Osteocyte (in vitro differentiated cells): ENCODE measurements at regions not wholly inside any gene's neighbourhood (a gene's known extent, or its start where the extent isn't known, plus 50 kb on each side); places are given as distances from the start of the nearest gene placed in this dataset.

Experiments used
- DNase-seq: peaks from one replicate; pipeline ENCODE4 v3.0.0; 2021; ENCODE audit warnings: mixed read lengths; ENCODE audit not compliant: unreplicated experiment; ENCODE audit errors: extremely low spot score
- H3K27ac Mint-ChIP-seq: one replicate; pipeline ENCODE4 v1.8.0; 2021; ENCODE audit warnings: mild to moderate bottlenecking, mixed read lengths; ENCODE audit not compliant: unreplicated experiment
- H3K27me3 Mint-ChIP-seq: one replicate; pipeline ENCODE4 v1.8.0; 2021; ENCODE audit warnings: mixed read lengths; ENCODE audit not compliant: unreplicated experiment
- H3K36me3 Mint-ChIP-seq: one replicate; pipeline ENCODE4 v1.8.0; 2021; ENCODE audit warnings: mixed read lengths; ENCODE audit not compliant: unreplicated experiment
- H3K4me1 Mint-ChIP-seq: one replicate; pipeline ENCODE4 v1.8.0; 2021; ENCODE audit warnings: mixed read lengths; ENCODE audit not compliant: unreplicated experiment
- H3K4me3 Mint-ChIP-seq: one replicate; pipeline ENCODE4 v1.8.0; 2021; ENCODE audit warnings: mild to moderate bottlenecking, moderate library complexity, mixed read lengths; ENCODE audit not compliant: unreplicated experiment
- H3K9me3 Mint-ChIP-seq: one replicate; pipeline ENCODE4 v1.8.0; 2021; ENCODE audit warnings: mixed read lengths; ENCODE audit not compliant: unreplicated experiment
- TF ChIP-seq, protein P1 (sequence below): fragments of 200-600 bp; sonication (generic); IDR thresholded peaks from 2 replicates; pipeline ENCODE4 v1.5.0; 2021; ENCODE audit warnings: antibody characterized with exemption, mild to moderate bottlenecking, moderate library complexity

DNA sequence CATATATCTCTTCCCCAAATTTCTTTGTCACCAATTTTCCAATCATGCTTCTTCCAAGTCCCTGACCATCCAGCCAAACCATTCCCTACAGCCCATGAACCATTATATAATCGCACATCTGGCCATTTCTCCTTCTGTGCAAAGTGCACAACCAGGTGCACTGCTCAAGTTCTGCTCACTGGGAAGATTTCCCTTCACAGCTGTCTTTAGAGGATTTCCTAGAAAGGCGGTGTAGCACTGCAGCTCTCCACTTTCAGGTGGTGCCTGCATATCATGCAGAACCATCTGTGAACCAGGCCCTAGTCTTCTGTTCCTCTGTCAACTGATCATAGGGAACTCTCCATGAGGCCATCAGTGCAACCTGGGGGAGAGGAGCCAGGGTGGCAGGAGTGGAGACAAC lies 95.0 kb upstream of the CABCOCO1 start:
- H3K9me3 Mint-ChIP-seq = peaks cover 23% of the 10 kb centered on the region
- H3K4me1 Mint-ChIP-seq = no peaks in the 10 kb centered on the region

DNA sequence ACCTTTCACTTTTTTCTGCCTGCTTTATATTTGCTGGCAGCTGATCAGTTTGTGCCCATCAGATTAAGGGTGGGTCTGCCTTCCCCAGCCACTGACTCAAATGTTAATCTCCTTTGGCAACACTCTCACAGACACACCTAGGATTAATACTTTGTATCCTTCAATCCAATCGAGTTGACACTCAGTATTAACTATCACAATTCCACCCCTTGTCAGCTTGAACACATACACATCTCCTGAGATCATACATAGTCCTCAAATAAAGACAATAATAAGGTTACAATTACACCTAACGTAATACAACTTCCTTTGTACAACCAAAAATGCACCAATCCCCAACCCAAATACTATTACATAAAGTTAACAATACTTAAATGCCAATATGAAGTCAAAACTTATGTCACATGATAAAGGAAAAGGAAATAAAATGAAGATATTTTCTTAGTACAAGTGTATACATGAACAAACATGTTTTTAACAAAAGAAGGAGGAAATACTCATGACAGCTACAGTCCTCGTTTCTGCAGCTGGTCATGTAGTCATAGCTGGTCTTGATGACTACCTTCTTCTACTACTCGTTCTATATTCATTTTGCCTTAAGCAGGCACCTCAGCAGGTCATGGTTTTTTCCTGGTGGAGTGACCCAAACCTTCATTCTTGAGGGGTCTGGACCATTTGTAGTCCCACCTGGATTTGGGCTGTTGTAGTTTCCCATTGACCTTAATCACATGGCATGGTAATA lies 96.7 kb upstream of the CABCOCO1 start:
- Mint-ChIP-seq H3K36me3 (peaks cover 5% of the 10 kb centered on the region), H3K4me3 (no peak overlapping the region), H3K9me3 (peaks cover 16% of the 10 kb centered on the region), H3K4me1 (no peaks in the 10 kb centered on the region), H3K27ac (no peak overlapping the region), H3K27me3 (no peaks in the 10 kb centered on the region)
- TF ChIP-seq, protein P1, sequence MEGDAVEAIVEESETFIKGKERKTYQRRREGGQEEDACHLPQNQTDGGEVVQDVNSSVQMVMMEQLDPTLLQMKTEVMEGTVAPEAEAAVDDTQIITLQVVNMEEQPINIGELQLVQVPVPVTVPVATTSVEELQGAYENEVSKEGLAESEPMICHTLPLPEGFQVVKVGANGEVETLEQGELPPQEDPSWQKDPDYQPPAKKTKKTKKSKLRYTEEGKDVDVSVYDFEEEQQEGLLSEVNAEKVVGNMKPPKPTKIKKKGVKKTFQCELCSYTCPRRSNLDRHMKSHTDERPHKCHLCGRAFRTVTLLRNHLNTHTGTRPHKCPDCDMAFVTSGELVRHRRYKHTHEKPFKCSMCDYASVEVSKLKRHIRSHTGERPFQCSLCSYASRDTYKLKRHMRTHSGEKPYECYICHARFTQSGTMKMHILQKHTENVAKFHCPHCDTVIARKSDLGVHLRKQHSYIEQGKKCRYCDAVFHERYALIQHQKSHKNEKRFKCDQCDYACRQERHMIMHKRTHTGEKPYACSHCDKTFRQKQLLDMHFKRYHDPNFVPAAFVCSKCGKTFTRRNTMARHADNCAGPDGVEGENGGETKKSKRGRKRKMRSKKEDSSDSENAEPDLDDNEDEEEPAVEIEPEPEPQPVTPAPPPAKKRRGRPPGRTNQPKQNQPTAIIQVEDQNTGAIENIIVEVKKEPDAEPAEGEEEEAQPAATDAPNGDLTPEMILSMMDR = no peak
- no peak for DNase-seq

More for the DNA sequence above, 95.0 kb upstream of the CABCOCO1 start:
- no peak overlapping the region for H3K4me3 Mint-ChIP-seq
- H3K27ac Mint-ChIP-seq = no peak overlapping the region
- H3K36me3 Mint-ChIP-seq = peaks cover 10% of the 10 kb centered on the region
- no peak for DNase-seq
- no peaks in the 10 kb centered on the region for H3K27me3 Mint-ChIP-seq
- TF ChIP-seq, protein P1 = no peak

DNA sequence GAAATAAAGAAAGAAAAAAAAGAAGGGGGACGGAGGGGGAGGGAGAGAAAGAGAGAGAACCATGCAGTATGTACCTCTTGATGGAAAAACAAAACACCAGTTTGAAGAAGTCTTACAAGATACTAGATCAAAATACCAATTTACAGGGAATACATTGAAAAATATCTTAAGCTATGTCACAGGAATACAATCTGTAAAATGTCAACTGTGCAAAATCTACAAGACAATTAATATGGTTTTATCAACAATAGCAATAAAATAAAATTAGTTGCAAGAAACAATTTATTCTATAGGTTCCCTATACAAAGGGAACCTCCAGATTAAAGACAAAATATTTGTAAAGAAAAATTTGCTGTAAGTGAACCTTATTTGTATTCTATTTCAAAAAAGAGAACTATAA lies 98.3 kb upstream of the CABCOCO1 start:
- Mint-ChIP-seq H3K36me3 (no peaks in the 10 kb centered on the region), H3K9me3 (peaks cover 12% of the 10 kb centered on the region), H3K27me3 (no peaks in the 10 kb centered on the region), H3K4me3 (no peak overlapping the region), H3K4me1 (no peaks in the 10 kb centered on the region), H3K27ac (no peak overlapping the region)
- DNase-seq = no peak
- TF ChIP-seq, protein P1 = no peak

DNA sequence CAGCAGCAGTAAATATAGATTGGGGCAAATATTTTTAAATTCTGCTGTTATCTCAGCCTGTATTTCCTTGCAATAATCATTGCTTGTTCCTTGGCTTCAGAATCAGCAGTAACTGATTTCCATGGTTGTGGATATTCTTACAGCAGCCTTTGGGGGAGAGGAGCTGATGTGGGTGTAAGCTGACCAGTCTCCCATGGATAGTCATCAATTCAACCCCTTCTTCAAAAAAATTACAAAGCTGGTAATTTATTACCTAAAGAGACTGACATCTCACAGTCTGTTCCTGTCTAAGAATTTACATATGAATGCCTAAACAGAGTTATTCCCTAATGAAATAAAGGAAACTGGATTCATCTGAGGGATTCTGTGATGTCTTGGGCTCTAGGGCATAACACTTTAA lies 103.1 kb upstream of the CABCOCO1 start:
- Mint-ChIP-seq H3K4me1 (no peaks in the 10 kb centered on the region), H3K27me3 (no peaks in the 10 kb centered on the region), H3K9me3 (peaks cover 6% of the 10 kb centered on the region), H3K4me3 (no peak overlapping the region), H3K36me3 (no peaks in the 10 kb centered on the region), H3K27ac (no peak overlapping the region)
- DNase-seq = no peak
- TF ChIP-seq, protein P1 = no peak

DNA sequence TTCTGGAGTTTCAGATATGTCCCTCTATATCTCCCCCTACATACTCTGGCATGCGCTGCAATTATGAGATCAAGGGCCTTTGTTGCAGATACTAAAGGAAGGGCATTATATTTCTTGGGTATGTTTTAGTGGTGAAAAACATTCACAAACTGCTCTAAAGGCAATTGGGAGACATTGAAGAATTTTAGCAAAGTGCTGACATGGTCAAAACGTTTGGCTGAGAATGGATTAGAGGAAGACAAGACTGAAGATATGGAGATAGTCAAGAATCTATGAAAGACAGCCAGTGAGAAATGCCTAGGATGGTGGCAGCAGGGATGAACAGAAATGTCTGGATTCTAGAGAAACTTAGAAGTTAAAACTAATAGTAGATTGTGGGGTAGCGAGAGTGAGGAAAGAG lies 104.5 kb upstream of the CABCOCO1 start:
- TF ChIP-seq, protein P1 = no peak

More for the DNA sequence above, 104.5 kb upstream of the CABCOCO1 start:
- H3K4me3 Mint-ChIP-seq = no peak overlapping the region
- no peaks in the 10 kb centered on the region for H3K4me1 Mint-ChIP-seq
- H3K9me3 Mint-ChIP-seq = peaks cover 6% of the 10 kb centered on the region
- peaks cover 7% of the 10 kb centered on the region for H3K27me3 Mint-ChIP-seq
- H3K36me3 Mint-ChIP-seq = no peaks in the 10 kb centered on the region
- H3K27ac Mint-ChIP-seq = no peak overlapping the region
- no peak for DNase-seq
